MM.1S (cell line): ENCODE measurements at regions not wholly inside any gene's neighbourhood (a gene's known extent, or its start where the extent isn't known, plus 50 kb on each side); places are given as distances from the start of the nearest gene placed in this dataset.

Experiments used
- CTCF ChIP-seq: fragments of 300-600 bp; sonication (generic); IDR thresholded peaks from 2 replicates; pipeline ENCODE4 v1.5.1; 2016; ENCODE audit warnings: antibody characterized with exemption, low read length, mixed read lengths
- EZH2 ChIP-seq: fragments of 300-600 bp; sonication (generic); optimal IDR thresholded peaks from 2 replicates; pipeline ENCODE3; 2017; ENCODE audit warnings: low read depth, mild to moderate bottlenecking, antibody characterized with exemption, low read length, mixed read lengths
- EZH2phosphoT487 ChIP-seq: fragments of 300-600 bp; sonication (generic); IDR thresholded peaks from 2 replicates; pipeline ENCODE4 v1.6.1; 2018; ENCODE audit warnings: antibody characterized with exemption, low read length

GRCh38 chr14:28542040-28542439 is 224.5 kb upstream of the FOXG1 start:
- TF ChIP-seq CTCF (no peak), EZH2phosphoT487 (no peak), EZH2 (no peak)
